Adrenal gland (tissue), 5 donors: ENCODE measurements at regions not wholly inside any gene's neighbourhood (a gene's known extent, or its start where the extent isn't known, plus 50 kb on each side); places are given as distances from the start of the nearest gene placed in this dataset.

Experiments
- CTCF ChIP-seq, 6 experiments: fragments of 450-650 bp in 4 of 6; fragments of 200-600 bp in 2 of 6; sonication (generic) in 1 of 6; IDR thresholded peaks; 1 replicate in 5 of 6; 2 replicates in 1 of 6; pipeline versions ENCODE4 v1.5.1 to v1.8.0; 2016 to 2021; ENCODE audit warnings: antibody characterized with exemption in 6 of 6, mild to moderate bottlenecking in 2 of 6, moderate library complexity in 1 of 6
- POLR2A ChIP-seq, 2 donors: fragments of 450-650 bp; IDR thresholded peaks; one replicate each; pipeline ENCODE4 v1.6.1; 2017; ENCODE audit warnings: antibody characterized with exemption in 2 of 2, mild to moderate bottlenecking in 2 of 2, moderate library complexity in 1 of 2
- donor health status: DM: no; HTN: no; CAD: no.

- TF ChIP-seq POLR2A (IDR thresholded peaks at IDR 0.05) (no peak), CTCF (IDR thresholded peaks at IDR 0.05) (no peak)
Observed at GRCh38 chr5:44454002-44454401, 64.8 kb upstream of the FGF10 start.
